ENCODE measurements at regions not wholly inside any gene's neighbourhood (a gene's known extent, or its start where the extent isn't known, plus 50 kb on each side); places are given as distances from the start of the nearest gene placed in this dataset.
"Not testable (repeated sequence)": the region's sequence is repeated elsewhere in the genome, so short reads cannot be mapped to it uniquely, and the experiment has no call there.

DNA sequence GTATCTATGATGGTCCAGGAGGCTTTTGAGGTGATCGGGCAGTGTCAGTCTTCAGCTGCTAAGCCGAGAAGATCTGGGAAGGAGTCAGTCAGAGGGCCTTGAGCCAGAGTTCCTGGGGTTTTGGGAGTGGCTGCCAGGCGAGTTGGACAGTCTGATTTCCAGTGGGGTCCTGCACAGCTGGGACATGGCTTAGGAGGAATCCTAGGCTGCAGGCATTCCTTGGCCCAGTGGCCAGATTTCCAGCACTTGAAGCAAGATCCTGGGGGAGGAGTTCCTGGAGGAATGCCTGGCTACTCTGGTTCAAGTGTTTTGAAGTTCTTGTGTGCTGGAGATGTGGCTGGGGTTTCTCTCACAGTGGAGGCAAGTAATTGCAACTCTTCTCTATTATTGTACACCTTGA lies 271.3 kb downstream of the FGF10 start:
- H3K4me3 Mint-ChIP-seq, H3K36me3 Mint-ChIP-seq, H3K27ac Mint-ChIP-seq, H3K27me3 Mint-ChIP-seq, H3K4me1 Mint-ChIP-seq, DNase-seq, H3K9me3 Mint-ChIP-seq: not testable (repeated sequence)

DNA sequence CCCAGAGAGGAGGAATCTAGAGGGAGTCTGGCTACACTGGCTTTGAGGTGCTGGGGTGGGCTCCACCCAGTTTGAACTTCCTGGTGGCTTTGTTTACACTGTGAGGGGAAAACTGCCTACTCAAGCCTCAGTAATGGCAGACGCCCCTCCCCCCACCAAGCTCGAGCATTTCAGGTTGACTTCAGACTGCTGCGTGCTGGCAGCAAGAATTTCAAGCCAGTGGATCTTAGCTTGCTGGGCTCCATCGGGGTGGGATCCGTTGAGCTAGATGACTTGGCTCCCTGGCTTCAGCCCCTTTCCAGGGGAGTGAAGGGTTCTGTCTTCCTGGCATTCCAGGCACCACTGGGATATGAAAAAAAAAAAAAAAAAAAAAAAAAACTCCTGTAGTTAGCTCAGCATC lies 281.0 kb downstream of the FGF10 start:
- H3K27ac Mint-ChIP-seq, DNase-seq, H3K27me3 Mint-ChIP-seq, H3K4me1 Mint-ChIP-seq, H3K4me3 Mint-ChIP-seq, H3K36me3 Mint-ChIP-seq: not testable (repeated sequence)
- H3K9me3 Mint-ChIP-seq, result peaks cover 23% of the 10 kb centered on the region

DNA sequence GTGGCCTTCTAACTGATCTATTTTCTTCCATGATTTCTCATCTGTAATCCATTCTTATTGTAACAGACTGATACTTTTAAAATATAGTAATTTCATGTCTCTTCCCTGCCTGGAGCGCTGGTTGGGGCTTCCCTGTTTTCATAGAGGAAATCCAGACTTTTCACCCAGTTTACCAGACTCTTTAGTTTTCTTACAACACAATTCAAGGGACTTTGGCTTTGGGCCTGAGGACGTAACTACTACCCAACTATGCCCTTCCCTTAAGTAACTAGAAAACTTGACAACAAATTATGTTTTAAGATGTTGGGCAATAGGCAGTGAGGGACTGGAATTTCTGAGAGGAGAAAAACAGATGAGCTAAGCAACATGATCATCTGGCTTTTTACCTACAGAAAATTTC lies 289.6 kb downstream of the FGF10 start:
- Mint-ChIP-seq H3K36me3 (no peaks in the 10 kb centered on the region), H3K27me3 (no peaks in the 10 kb centered on the region), H3K27ac (no peak overlapping the region), H3K4me1 (no peaks in the 10 kb centered on the region), H3K9me3 (peaks cover 8% of the 10 kb centered on the region), H3K4me3 (no peak overlapping the region)
- DNase-seq, result no peak

DNA sequence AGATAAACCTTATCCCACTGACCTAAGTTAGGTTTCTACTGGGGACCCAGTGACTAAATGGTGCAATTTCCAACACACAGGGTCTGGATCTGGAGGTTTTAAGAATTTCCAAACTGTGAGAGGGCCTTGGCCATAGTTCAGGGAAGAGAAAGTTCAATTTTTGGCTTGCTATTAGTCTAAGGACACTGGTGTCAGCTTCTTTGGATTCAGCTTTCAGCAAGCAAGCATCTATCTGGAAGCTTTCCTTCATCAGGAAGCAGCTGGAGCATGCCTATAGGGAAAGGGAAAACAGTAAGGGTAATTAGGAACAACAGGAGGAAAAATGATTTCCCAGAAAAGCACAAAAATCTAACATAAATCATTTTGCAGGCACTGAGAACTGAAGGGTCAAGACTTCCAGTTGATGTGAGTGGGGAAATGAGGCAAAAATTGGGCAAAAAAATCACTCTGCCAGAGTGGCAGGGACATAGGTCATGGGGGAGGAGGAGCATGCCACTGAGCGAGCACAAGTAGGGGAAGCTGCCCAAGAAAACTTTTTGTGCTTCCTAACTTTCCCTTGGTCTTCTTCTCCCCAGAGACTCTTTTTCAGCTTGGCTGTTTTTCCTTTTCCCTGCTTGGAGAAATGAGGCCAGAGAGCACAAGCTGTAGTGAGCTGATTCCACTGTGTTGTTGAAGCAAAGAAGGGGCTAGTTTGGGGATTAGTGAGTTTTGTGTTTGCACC lies 299.6 kb downstream of the FGF10 start:
- Mint-ChIP-seq H3K27ac (no peak overlapping the region), H3K27me3 (no peaks in the 10 kb centered on the region), H3K36me3 (no peaks in the 10 kb centered on the region), H3K4me1 (no peaks in the 10 kb centered on the region), H3K9me3 (no peaks in the 10 kb centered on the region), H3K4me3 (no peak overlapping the region)
- no peak for DNase-seq

DNA sequence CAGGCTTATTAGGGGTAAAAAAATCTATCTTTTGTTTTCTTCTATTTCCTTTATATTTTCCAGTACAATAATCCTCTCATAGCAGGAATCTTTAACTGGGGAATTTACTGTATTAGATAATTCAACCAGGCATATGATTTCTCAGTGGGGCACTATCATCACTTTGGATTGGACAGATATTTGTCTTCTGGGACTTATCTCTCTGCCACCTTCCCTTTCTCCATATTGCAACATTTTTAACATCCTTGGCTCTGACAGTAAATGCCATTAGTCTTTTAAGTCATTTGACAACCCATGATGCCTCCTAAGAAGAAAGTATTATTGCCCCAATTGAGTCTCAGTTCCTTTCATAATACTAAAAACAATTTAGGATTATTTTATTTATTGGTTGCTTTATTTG lies 304.1 kb downstream of the FGF10 start:
- H3K36me3 Mint-ChIP-seq, result no peaks in the 10 kb centered on the region
- peaks cover 7% of the 10 kb centered on the region for H3K9me3 Mint-ChIP-seq
- H3K27ac Mint-ChIP-seq, result no peak overlapping the region
- H3K27me3 Mint-ChIP-seq, result no peaks in the 10 kb centered on the region
- no peak for DNase-seq
- H3K4me1 Mint-ChIP-seq, result no peaks in the 10 kb centered on the region
- no peak overlapping the region for H3K4me3 Mint-ChIP-seq

DNA sequence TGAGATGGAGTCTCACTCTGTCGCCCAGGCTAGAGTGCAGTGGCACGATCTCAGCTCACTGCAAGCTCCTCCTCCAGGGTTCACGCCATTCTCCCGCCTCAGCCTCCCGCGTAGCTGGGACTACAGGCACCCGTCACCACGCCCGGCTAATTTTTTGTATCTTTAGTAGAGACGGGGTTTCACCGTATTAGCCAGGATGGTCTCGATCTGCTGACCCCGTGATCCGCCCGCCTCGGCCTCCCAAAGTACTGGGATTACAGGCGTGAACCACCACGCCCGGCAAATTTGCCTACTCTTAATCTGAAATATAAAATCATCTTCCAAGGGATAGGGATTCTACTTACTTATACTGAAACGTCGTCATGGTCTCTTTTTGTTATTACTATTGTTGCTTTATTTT lies 314.7 kb downstream of the FGF10 start:
- not testable (repeated sequence) for H3K27ac Mint-ChIP-seq, H3K4me1 Mint-ChIP-seq, H3K9me3 Mint-ChIP-seq

DNA sequence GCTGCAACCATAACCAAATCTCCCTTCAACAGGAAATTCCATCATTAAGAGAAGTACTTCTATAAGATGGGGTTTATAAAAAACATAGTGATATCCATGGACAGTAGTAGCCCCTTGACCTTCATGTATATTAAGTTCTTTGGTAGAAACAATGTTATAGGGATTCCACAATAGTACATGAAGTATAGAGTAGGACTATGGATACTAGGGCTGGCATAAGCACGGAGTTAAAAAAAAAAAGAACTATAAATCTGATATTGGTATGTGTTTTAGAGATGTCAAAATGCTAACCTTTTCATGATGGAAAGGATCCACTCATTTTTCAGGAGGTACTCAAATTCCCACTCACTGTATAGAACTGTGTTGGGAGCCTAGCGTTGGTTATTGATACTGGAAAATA lies 337.6 kb downstream of the FGF10 start:
- Mint-ChIP-seq H3K4me3 (no peak overlapping the region), H3K27ac (no peak overlapping the region), H3K9me3 (peaks cover 1% of the 10 kb centered on the region), H3K4me1 (no peaks in the 10 kb centered on the region), H3K27me3 (no peaks in the 10 kb centered on the region), H3K36me3 (no peaks in the 10 kb centered on the region)
- no peak for DNase-seq

More for the DNA sequence above, 314.7 kb downstream of the FGF10 start:
- not testable (repeated sequence) for H3K4me3 Mint-ChIP-seq, H3K27me3 Mint-ChIP-seq, DNase-seq, H3K36me3 Mint-ChIP-seq

DNA sequence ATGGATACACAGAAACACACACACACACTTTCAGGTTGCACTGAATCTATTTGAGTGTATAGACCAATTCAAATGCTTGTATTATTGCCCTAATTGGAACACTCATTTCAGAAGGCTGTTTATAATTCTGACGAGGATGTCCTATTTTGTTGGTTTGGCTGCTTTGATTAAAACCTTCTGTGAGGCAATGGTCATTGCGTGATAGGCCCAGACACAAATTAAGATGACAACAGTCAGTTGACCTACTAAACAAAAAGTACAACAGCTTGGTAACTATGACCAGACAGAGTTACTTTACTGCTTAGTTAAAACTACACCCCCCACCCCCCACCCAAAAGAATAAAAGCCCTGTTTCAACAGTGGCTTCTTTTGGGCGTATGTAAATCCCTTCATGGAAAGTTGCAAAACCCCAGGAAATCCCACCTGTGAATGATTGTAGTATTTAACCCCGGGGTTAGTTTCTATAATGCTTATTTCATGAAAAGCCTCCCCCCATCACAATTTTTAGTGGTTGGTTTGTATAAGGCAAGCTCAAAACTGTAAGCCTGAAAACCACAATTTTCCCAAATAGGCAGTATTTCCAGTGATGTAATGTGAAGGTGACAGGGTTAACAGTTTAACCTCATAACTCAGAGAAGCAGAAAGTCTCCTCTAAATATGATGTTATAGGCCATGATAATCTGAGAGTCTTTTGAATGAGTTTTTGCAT lies 340.8 kb downstream of the FGF10 start:
- no peak for DNase-seq
- Mint-ChIP-seq H3K27ac (no peak overlapping the region), H3K36me3 (no peaks in the 10 kb centered on the region), H3K9me3 (peaks cover 10% of the 10 kb centered on the region), H3K4me3 (no peak overlapping the region), H3K27me3 (no peaks in the 10 kb centered on the region), H3K4me1 (no peaks in the 10 kb centered on the region)

DNA sequence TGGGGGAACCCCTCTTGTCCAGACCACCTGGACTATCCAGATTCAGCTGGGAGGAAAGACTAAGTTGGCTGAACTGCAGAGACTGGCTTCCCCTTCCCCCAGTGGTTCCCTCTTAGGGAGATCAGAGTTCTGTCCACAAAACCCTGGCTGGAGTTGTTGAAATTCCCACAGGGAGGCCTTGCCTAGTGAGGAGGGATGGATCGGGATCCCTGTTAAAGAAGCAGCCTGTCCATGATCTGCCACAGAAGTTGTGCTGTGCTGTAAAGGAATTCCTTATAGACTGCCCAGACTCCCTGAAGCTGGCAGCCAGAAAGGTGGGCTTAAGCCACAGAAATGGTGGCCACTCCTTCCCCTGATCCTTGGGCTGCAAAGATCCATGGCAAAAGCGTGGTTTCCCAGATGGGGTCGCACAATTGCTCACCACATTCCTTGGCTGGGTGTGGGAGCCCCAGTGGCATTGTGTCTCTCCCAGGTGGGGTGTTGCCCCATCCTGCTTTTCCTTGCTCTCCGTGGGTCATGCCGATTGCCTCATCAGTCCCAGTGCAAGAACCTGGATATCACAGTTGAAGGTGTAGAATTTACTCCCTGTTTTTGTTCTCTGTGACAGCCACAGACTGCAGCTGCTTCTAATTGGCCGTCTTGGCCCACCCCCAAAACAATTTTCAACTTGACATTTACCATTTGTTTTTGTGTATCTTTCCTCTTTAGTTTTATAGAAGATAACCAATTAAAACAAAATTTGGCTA lies 342.4 kb downstream of the FGF10 start:
- H3K4me3 Mint-ChIP-seq, result no peak overlapping the region
- peaks cover 9% of the 10 kb centered on the region for H3K9me3 Mint-ChIP-seq
- H3K4me1 Mint-ChIP-seq, result no peaks in the 10 kb centered on the region
- no peaks in the 10 kb centered on the region for H3K36me3 Mint-ChIP-seq
- no peak for DNase-seq
- H3K27ac Mint-ChIP-seq, result no peak overlapping the region
- no peaks in the 10 kb centered on the region for H3K27me3 Mint-ChIP-seq

DNA sequence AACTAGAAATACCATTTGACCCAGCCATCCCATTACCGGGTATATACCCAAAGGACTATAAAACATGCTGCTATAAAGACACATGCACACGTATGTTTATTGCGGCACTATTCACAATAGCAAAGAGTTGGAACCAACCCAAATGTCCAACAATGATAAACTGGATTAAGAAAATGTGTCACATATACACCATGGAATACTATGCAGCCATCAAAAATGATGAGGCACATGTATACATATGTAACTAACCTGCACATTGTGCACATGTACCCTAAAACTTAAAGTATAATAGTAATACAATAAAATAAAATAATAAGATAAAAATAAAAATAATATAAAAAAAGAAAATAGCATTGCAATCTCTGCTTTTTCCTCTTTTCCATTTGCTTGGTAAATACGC lies 344.7 kb downstream of the FGF10 start:
- peaks cover 13% of the 10 kb centered on the region for H3K9me3 Mint-ChIP-seq
- DNase-seq, H3K4me1 Mint-ChIP-seq, H3K27ac Mint-ChIP-seq, H3K27me3 Mint-ChIP-seq, H3K4me3 Mint-ChIP-seq, H3K36me3 Mint-ChIP-seq: not testable (repeated sequence)

DNA sequence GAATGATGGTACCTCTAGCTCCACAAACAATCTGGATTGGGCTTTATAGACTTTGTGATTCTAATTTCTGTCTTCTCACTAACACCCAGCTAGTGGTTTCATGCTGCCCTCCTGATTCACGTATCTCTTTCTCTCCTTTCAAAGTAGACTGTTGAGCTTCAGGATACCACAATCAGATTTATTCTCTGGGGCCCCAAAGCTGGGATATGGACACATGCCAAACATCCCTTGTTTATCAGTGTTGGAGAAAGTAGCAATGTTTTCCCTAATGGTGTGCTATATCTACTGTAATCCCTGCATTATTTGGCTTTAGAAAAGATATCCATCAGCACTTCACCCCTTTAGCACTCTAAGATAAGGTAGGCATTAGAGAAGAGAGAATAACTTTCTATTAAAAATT lies 361.0 kb downstream of the FGF10 start:
- Mint-ChIP-seq H3K27me3 (no peaks in the 10 kb centered on the region), H3K9me3 (no peaks in the 10 kb centered on the region), H3K4me3 (no peak overlapping the region), H3K4me1 (no peaks in the 10 kb centered on the region), H3K36me3 (no peaks in the 10 kb centered on the region), H3K27ac (no peak overlapping the region)
- no peak for DNase-seq

DNA sequence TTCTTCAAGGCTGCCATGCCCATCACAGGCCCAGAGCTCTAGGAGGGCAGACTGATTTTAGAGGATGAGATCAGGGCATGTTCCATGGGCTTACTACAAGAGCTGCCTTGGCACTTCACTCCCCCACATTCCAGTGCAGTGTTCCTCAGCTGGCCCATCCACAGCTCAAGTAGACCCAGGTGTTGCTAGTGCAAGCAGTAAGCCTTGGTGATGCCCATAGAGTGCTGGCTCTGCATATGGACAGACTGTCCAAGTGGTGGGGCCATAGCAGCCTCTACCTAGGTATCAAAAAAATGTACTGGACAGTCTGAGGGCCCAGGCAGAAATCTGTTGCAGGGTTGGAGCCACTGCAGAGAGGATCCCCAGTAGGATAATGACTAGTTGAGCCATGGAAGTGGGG lies 366.6 kb downstream of the FGF10 start:
- no peaks in the 10 kb centered on the region for H3K4me1 Mint-ChIP-seq
- no peaks in the 10 kb centered on the region for H3K36me3 Mint-ChIP-seq
- no peak for DNase-seq
- H3K9me3 Mint-ChIP-seq, result no peaks in the 10 kb centered on the region
- no peak overlapping the region for H3K4me3 Mint-ChIP-seq
- no peaks in the 10 kb centered on the region for H3K27me3 Mint-ChIP-seq
- no peak overlapping the region for H3K27ac Mint-ChIP-seq

DNA sequence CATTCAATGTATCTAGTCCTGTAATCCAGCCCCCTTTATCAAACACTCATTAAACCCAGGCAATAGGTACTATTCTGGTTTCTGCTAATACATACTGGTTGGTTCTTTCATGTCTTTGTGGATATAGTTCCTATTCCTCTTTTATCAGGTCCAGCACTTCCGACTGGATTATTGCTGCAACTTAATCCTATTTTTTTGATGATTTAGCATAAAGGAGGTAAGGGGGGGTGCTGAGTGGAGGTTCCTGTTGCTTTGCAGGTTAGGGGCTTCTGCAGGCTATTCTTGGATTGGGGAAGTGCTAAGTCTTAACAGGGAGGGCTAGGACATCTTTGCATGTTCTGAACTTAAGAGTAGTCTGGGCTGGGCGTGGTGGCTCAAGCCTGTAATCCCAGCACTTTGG lies 377.7 kb downstream of the FGF10 start:
- H3K27me3 Mint-ChIP-seq, result no peaks in the 10 kb centered on the region
- no peaks in the 10 kb centered on the region for H3K4me1 Mint-ChIP-seq
- no peak overlapping the region for H3K27ac Mint-ChIP-seq
- H3K9me3 Mint-ChIP-seq, result peaks cover 4% of the 10 kb centered on the region
- H3K4me3 Mint-ChIP-seq, result no peak overlapping the region
- DNase-seq, result no peak
- H3K36me3 Mint-ChIP-seq, result no peaks in the 10 kb centered on the region

DNA sequence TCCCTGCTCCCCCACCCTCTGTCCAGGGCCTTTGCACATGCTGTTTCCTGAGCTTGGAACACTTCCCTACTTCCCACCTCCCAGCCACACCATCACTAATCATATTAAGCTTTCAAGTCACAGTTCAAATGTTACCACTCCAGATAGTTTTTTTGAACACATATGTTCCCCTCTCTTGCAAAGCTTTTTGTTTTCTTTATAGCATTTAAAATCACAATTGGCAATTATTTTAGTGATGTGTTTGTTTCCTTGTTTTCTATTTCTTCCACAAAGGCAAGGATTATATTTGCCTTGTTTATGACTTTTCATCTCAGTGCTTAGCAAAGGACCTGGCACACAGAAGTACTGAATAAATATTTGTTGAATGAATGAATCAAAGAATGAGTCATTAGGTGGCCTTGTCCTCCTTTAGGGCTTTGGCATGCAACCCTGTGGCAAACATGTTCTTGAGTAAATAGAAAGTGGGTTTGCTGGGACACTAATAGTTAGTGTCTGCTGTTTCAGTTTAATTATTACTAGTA lies 386.8 kb downstream of the FGF10 start:
- Mint-ChIP-seq H3K4me3 (no peak overlapping the region), H3K27me3 (no peaks in the 10 kb centered on the region), H3K4me1 (no peaks in the 10 kb centered on the region), H3K9me3 (peaks cover 8% of the 10 kb centered on the region), H3K27ac (no peak overlapping the region), H3K36me3 (no peaks in the 10 kb centered on the region)
- DNase-seq, result no peak

DNA sequence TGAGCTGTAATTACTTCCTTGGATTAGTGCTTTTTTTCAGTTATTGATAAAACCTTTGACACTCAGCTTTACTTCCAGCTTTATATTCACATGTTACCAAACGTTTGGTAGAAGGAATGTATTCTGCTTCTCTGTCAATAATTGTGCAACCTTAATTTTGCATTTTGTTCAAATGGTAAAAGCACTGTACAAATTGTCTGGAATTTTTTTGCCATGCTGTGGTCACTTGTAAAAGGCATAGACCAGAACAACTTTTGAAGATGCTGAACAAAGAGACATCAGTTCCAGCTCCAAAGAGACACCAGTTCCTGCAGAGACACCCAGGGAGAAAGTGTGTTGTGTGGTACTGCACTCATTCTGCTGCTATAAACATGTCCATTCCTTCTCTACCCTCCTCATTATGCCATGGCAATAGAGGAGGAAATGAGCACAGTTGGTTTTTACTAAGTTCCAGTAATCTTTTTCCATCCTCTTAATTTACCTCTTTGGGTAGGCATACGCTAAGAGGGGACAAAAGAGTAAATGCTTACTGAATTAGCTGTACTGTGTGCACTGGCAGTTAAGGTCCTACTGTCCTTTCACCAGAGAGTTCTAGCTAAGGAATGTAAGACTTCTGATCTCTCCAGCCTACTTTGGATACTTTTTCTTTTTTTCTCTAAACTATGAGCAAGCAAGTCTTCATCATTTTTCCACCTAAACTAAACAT lies 387.4 kb downstream of the FGF10 start:
- H3K9me3 Mint-ChIP-seq, result peaks cover 8% of the 10 kb centered on the region

More for the DNA sequence above, 387.4 kb downstream of the FGF10 start:
- H3K27me3 Mint-ChIP-seq, result no peaks in the 10 kb centered on the region
- no peak overlapping the region for H3K4me3 Mint-ChIP-seq
- DNase-seq, result no peak
- no peak overlapping the region for H3K27ac Mint-ChIP-seq
- no peaks in the 10 kb centered on the region for H3K36me3 Mint-ChIP-seq
- H3K4me1 Mint-ChIP-seq, result no peaks in the 10 kb centered on the region

Measured in activated naive CD8-positive, alpha-beta T cell treated with anti-CD3 and anti-CD28 coated beads for 36 hours (primary cell).